Hematopoietic multipotent progenitor cell (in vitro differentiated cells): ENCODE measurements at regions not wholly inside any gene's neighbourhood (a gene's known extent, or its start where the extent isn't known, plus 50 kb on each side); places are given as distances from the start of the nearest gene placed in this dataset.
"Not testable (repeated sequence)": the region's sequence is repeated elsewhere in the genome, so short reads cannot be mapped to it uniquely, and the experiment has no call there.

Experiments used
- DNase-seq, 3 donors: peaks; one replicate each; pipeline ENCODE4 v3.0.0-alpha.2; 2011 to 2015; ENCODE audit warnings: low read depth in 2 of 3, low spot score in 2 of 3

DNA sequence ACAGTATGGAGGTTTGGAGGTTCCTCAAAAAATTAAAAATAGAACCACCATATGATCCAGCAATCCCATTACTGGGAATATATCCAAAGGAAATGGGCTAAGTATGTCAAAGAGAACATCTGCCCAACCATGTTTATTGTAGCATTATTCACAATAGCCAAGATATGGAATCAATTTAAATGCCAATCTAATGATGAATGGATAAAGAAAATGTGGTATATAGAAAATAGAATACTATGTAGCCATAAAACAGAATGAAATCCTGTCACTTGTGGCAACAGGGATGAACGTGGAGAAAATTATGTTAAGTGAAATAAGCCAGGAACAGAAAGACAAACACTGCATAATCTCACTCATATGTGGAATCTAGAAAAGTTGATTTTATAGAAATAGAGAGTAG lies 201.7 kb upstream of the AJAP1 start:
- DNase-seq, result no peak

- no peak for DNase-seq
Observed at GRCh38 chr1:4460052-4460451, 194.4 kb upstream of the AJAP1 start.

DNA sequence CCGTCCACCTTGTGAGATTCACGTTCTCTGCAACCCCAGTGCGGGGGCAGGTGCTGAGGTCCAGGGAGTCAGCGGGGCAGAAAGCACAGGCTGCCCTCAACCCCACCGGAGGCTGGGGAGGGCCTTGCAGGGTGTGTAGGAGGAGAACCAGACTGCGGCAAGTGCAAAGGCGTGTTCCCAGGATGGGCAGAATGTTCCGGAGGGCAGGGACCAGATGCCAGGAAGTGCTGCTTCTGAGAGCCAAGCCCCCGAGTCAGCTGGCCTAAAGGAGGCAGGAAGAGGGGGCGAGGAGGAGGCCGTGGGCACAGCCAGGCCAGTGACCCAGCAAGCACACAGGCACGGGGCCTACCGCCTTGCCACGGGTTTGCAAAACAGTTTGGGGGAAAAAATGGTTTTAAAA lies 193.8 kb upstream of the AJAP1 start:
- no peak for DNase-seq

GRCh38 chr1:4461726-4462290 lies 192.6 kb upstream of the AJAP1 start:
- no peak for DNase-seq

- DNase-seq, result no peak
Observed at GRCh38 chr1:4462831-4463484, 191.5 kb upstream of the AJAP1 start.

DNA sequence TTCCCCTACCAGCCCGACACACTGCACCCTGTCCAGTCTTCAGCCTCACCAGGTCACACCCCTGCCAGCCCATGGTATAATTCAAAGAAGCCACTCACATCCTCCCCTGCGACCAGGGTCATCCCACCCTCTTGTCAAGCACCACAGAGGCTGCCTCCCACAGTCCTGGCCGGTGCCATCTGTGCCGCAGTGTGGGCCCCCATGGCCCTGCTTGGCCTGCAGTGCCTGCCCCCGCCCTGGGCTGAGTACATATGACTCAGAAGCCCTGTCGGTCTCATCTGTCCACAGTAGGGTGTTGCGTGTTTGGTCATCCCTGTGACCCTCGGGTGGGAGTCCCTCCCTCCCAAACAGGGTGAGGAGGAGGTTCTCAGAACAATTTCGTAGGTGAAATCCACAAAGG lies 190.8 kb upstream of the AJAP1 start:
- DNase-seq, result no peak

- DNase-seq, result no peak
Observed at GRCh38 chr1:4464478-4464877, 189.9 kb upstream of the AJAP1 start.

DNA sequence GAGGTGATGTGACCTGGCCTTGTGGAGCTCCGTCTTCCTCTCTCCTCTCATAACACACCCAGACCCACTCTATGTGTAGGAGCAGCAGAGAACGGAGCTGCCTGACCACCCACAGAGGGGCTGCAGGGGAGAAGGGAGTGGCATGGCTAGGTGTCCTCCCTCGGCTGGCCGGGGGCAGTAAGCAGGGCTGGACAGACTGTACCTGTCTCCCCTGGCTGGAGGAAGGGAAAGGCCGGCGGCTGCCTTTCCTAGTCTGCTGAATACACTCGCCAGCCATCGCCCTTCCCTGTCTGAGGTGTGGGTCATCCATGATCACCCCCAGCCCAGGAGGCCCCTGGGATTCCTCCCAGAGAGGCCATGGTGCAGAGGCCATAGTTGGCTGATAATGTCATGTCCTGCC lies 187.2 kb upstream of the AJAP1 start:
- DNase-seq, result no peak

- no peak for DNase-seq
Observed at GRCh38 chr1:4468386-4468785, 186.0 kb upstream of the AJAP1 start.

DNA sequence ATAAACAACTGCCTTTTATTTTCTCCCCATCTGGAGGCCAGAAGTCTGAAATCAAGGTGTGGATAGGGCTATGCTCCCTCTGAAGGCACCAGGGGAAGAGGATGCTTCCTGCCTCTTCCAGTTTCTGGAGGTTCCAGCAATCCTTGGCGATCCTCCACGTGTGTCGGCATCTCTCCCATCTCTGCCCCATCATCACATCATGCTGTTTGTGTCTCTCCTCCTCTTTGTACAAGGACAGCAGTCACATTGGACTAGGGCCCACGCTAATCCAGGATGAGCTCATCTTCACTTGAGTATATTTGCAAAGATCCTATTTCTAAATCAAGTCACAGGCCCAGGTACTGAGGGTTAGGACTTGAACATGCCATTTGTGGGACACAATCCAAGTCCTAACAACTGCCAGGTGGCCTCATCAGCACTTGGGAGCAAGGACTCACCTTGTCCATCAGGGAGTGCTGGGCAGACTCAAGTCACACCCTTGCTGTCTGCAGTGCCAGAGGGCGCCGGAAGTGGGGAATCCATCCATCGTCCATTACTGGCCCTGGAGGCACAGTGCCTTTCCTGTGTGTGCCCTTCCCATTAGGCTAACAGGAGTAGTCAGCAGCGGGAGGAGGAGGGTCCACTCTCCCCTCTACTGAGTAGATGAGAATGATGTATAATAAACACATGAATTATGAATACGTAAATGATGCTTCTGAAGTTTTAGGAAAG lies 185.4 kb upstream of the AJAP1 start:
- no peak for DNase-seq

GRCh38 chr1:4476394-4476793 lies 178.0 kb upstream of the AJAP1 start:
- no peak for DNase-seq

DNA sequence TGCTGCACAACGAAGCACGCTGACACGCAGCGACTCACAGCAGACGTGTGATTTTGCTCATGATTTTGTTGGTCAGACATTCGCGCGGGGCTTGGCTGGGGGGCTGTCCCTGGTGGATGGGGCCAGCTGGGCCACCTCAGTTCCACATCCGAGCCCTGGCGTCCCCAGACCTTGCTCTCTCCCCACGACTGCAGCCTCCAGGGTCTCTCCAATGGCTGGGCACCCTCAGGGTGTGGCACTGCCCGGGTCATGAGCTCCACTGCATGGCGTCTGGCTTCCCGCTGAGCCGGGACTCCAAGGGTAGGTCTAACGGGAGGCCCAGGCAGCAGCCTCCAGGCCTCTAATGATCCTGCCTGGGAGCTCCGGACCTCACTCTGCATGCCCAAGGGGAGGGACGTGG lies 173.0 kb upstream of the AJAP1 start:
- DNase-seq, result no peak

DNA sequence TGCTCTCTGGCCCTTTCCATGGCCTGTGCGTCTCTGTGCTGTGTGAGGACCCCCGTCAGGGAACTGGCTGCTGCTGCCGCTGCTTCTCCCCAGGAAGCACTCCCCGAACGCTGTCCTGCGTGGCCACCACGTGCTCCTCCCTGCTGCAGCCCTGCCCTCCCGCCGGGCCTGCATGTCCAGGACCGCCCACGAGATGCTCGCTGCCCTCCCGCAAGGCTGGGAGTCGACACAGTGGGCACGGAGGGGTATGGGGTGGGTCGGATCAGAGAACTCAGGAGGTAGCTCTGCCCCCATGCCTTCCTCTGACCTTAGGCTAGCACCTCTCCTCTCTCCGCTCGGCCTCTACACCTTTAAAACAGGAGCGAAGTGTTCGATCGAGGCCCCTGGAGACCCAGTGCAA lies 171.9 kb upstream of the AJAP1 start:
- DNase-seq, result no peak

DNA sequence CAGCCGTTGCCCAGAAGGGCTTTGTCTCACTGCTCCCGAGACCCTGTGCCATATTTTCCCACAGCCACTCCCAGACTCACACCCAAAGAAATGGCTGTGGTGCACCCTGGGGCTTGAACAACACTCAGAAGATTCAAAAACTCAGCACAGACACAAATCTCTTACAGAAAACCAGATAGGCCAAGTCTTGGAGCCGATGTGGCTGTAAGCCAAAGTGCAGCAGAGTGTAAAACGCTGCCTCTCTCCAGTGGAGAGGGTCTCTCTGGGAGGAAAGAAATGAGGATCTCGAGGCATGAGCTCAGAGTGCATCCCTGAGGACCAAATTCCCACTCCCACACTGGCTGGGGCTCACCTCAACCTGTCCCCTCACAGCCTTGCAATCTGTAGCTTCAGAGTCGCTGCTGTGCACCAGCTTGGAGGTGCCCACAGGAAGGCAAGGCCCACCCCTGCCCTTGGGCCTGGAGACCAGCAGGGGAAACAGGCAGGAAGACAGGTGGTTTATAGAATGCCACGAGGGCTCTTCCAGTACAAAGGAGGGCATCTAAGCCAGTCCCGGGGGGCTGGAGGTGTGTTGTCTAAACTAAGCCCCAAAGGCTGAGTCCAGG lies 171.3 kb upstream of the AJAP1 start:
- DNase-seq, result no peak

- no peak for DNase-seq
Observed at GRCh38 chr1:4485398-4485797, 169.0 kb upstream of the AJAP1 start.

GRCh38 chr1:4485878-4486277 lies 168.5 kb upstream of the AJAP1 start:
- no peak for DNase-seq

DNA sequence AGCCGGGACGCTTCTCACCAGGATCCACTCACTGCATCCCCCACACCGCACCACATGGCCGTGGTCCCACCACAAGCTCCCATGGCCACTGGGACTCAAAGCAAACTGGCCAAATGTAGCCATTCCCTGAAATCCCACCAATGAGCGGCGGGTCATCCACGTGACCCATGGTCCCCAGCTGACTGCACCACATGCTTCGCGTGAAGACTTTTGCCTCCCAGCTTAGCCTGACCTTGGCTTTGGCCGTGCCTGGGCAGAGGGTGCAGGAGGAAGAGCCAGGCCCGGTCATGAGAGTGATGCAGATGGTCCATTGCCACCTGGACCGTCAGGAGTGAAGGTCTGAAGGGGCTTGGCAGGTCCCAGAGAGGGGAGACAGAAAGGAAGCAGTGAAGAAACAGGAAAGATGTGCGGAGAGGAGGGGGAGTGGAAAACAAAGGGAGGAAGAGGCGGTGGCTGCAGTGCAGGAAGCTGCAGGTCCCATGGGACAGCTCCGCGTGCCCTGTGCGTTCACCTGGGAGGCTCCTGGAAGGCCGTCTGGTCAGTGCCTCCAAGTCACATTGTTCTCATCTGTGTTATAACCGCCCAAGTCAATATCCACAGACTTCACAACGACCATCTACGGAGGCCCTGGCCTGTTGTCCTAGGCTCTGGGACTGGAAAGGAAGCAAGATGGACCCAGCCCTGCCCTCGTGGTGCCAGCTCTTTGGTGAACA lies 167.8 kb upstream of the AJAP1 start:
- DNase-seq, result no peak

DNA sequence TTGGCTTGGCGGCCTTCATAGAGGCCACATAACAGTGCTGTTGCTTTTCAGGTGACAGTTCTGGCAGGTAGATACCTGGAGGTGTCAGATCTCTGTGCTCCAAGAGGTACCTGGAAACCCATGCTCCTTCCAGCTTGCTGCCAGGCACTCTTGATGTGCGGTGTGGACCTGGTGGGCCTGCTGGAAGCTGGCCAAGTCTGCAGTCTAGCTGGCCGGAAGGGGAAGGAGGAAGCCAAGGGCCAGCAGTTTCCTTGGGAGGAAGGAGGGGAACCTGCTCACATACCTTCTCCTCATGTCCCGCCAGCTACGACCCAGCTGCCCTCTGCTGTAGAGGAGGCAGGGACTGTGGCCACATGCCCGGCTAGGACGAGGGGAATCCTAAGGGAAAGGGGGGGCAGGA lies 166.4 kb upstream of the AJAP1 start:
- DNase-seq, result no peak

GRCh38 chr1:4489486-4489885 lies 164.9 kb upstream of the AJAP1 start:
- DNase-seq, result no peak

- DNase-seq, result not testable (repeated sequence)
Observed at GRCh38 chr1:4489992-4490391, 164.4 kb upstream of the AJAP1 start.

DNA sequence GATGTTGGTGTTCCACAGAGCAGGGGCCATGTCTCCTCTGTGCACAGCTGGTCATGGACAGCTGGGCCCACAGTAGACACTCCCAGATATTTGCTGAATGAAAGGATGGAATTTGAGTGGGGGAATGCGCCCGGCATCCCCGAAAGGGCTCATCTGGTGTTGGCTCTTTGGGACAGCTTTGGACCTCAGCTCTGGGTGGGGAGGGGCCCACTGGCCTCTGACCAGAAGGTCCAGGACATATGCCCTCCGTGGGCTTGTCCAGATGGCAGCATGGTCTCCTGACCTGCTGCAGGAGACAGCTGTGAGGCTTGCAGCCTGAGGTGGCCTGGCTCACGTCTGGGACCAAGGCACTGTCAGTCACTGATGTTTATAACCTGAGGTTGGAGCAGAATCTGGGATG lies 160.4 kb upstream of the AJAP1 start:
- no peak for DNase-seq
